ENCODE measurements at regions not wholly inside any gene's neighbourhood (a gene's known extent, or its start where the extent isn't known, plus 50 kb on each side); places are given as distances from the start of the nearest gene placed in this dataset.

GRCh38 chr18:10027461-10027860 lies 113.6 kb downstream of the VAPA start:
- Histone ChIP-seq H3K4me3 (ENCODE audit: low read depth, low read length) (no peak overlapping the region), H3K27me3 (ENCODE audit: control insufficient read depth, insufficient read depth, low read length) (no peaks in the 10 kb centered on the region), H3K36me3 (ENCODE audit: control insufficient read depth, insufficient read depth, low read length) (no peaks in the 10 kb centered on the region)
- FAIRE-seq, result no peak
- no peak for DNase-seq (ENCODE audit: low read depth)
- TF ChIP-seq CTCF (IDR thresholded peaks at IDR 0.05; ENCODE audit: insufficient read depth, low read length, severe bottlenecking), result no peak

GRCh38 chr18:10029711-10030110 lies 115.9 kb downstream of the VAPA start:
- DNase-seq (ENCODE audit: low read depth) (no peak), FAIRE-seq (no peak)
- H3K36me3 ChIP-seq (ENCODE audit: control insufficient read depth, insufficient read depth, low read length), result no peaks in the 10 kb centered on the region
- H3K4me3 ChIP-seq (ENCODE audit: low read depth, low read length), result no peak overlapping the region
- H3K27me3 ChIP-seq (ENCODE audit: control insufficient read depth, insufficient read depth, low read length), result no peaks in the 10 kb centered on the region
- no peak for TF ChIP-seq CTCF (IDR thresholded peaks at IDR 0.05; ENCODE audit: insufficient read depth, low read length, severe bottlenecking)

- FAIRE-seq (no peak), DNase-seq (ENCODE audit: low read depth) (no peak)
- Histone ChIP-seq H3K36me3 (ENCODE audit: control insufficient read depth, insufficient read depth, low read length) (no peaks in the 10 kb centered on the region), H3K4me3 (ENCODE audit: low read depth, low read length) (no peak overlapping the region), H3K27me3 (ENCODE audit: control insufficient read depth, insufficient read depth, low read length) (no peaks in the 10 kb centered on the region)
- TF ChIP-seq CTCF (IDR thresholded peaks at IDR 0.05; ENCODE audit: insufficient read depth, low read length, severe bottlenecking), result no peak
Observed at GRCh38 chr18:10030816-10031541, 117.2 kb downstream of the VAPA start.

GRCh38 chr18:10032331-10033015 lies 118.7 kb downstream of the VAPA start:
- no peak overlapping the region for H3K4me3 ChIP-seq (ENCODE audit: low read depth, low read length)
- DNase-seq (ENCODE audit: low read depth) (no peak), FAIRE-seq (no peak)
- no peaks in the 10 kb centered on the region for H3K27me3 ChIP-seq (ENCODE audit: control insufficient read depth, insufficient read depth, low read length)
- no peaks in the 10 kb centered on the region for H3K36me3 ChIP-seq (ENCODE audit: control insufficient read depth, insufficient read depth, low read length)
- no peak for TF ChIP-seq CTCF (IDR thresholded peaks at IDR 0.05; ENCODE audit: insufficient read depth, low read length, severe bottlenecking)

GRCh38 chr18:10033016-10033399 lies 119.2 kb downstream of the VAPA start:
- TF ChIP-seq CTCF (IDR thresholded peaks at IDR 0.05; ENCODE audit: insufficient read depth, low read length, severe bottlenecking), result no peak
- Histone ChIP-seq H3K4me3 (ENCODE audit: low read depth, low read length) (no peak overlapping the region), H3K27me3 (ENCODE audit: control insufficient read depth, insufficient read depth, low read length) (no peaks in the 10 kb centered on the region), H3K36me3 (ENCODE audit: control insufficient read depth, insufficient read depth, low read length) (no peaks in the 10 kb centered on the region)
- no peak for FAIRE-seq
- DNase-seq (ENCODE audit: low read depth), result no peak

Data from bronchial epithelial cell (primary cell).